HepG2 (cell line): ENCODE measurements at regions not wholly inside any gene's neighbourhood (a gene's known extent, or its start where the extent isn't known, plus 50 kb on each side); places are given as distances from the start of the nearest gene placed in this dataset.

Experiments used
- ATAC-seq: fragments of 200-7000 bp; cut with Tn5 transposase; 3 replicates; pipeline ENCODE4 v1.9.1; 2020; ENCODE audit warnings: mild to moderate bottlenecking, moderate library complexity
- BruUV-seq: library from RNA; stranded (reverse); fragments of 400-500 nt; replicated peaks from 2 replicates; lab custom pipeline; 2021; lab: Mats Ljungman, UMichigan
- CTCF ChIA-PET: fragments of 300-600 bp; formaldehyde crosslinking; extraction: SDS; loops from one replicate; lab custom pipeline; 2021; ENCODE audit warnings: low total read pairs, inconsistent platforms, low intra/inter-chr PET ratio; lab: Yijun Ruan, JAX
- POLR2A ChIA-PET: fragments of 350-600 bp; sonication (Branson Sonifier 250); formaldehyde crosslinking; loops from one replicate; lab custom pipeline; 2020; ENCODE audit warnings: antibody characterized with exemption, inconsistent platforms; lab: Yijun Ruan, JAX
- DNase-seq: peaks from one replicate; pipeline ENCODE4 v3.0.0-alpha.2; 2015; ENCODE audit warnings: low spot score
- FAIRE-seq: peaks from 3 replicates; lab custom pipeline; 2011; peaks lifted over from hg19 to GRCh38; lab: Jason Lieb, UNC
- H2AFZ ChIP-seq: one replicate; pipeline ENCODE4 v1.6.1; 2011; ENCODE audit warnings: low read length, inconsistent platforms
- H3K27ac ChIP-seq: fragments of 300-600 bp; 3 replicates; pipeline ENCODE4 v1.8.0; 2011; ENCODE audit warnings: mixed run types, mild to moderate bottlenecking, mixed read lengths, low read length, inconsistent platforms; ENCODE audit not compliant: insufficient read depth; ENCODE audit errors: extremely low read length
- H3K27me3 ChIP-seq, 2 experiments: fragments of 200-600 bp in 1 of 2; 2 replicates in 1 of 2; 3 replicates in 1 of 2; pipeline versions ENCODE4 v1.6.0 to v1.8.0; 2011; ENCODE audit warnings: low read length in 2 of 2, mild to moderate bottlenecking in 2 of 2, moderate library complexity in 2 of 2, inconsistent platforms in 1 of 2; ENCODE audit not compliant: insufficient read depth in 2 of 2, control insufficient read depth in 1 of 2
- H3K36me3 ChIP-seq, 2 experiments: fragments of 200-600 bp in 1 of 2; replicated peaks in 1 of 2; 2 replicates in 1 of 2; 3 replicates in 1 of 2; pipeline versions ENCODE4 v1.5.1 to v1.8.0; 2011; ENCODE audit warnings: low read length in 2 of 2, inconsistent platforms in 1 of 2; ENCODE audit not compliant: insufficient read depth in 2 of 2, control insufficient read depth in 1 of 2
- H3K4me1 ChIP-seq: 2 replicates; pipeline ENCODE4 v1.5.1; 2012; ENCODE audit warnings: low read length, inconsistent platforms; ENCODE audit not compliant: insufficient read depth
- H3K4me2 ChIP-seq: 2 replicates; pipeline ENCODE4 v1.6.0; 2011; ENCODE audit warnings: low read depth, low read length, inconsistent platforms
- H3K4me3 ChIP-seq, 3 experiments: fragments of 200-600 bp in 1 of 3; sonication (generic), shearing (Covaris generic) in 1 of 3; replicated peaks in 1 of 3; 2 replicates each; pipeline ENCODE4 v1.5.1; 2011 to 2016; ENCODE audit warnings: low read length in 3 of 3, inconsistent platforms in 2 of 3, low read depth in 2 of 3, mild to moderate bottlenecking in 2 of 3, control low read depth in 1 of 3, mixed read lengths in 1 of 3; ENCODE audit not compliant: insufficient read depth in 1 of 3
- H3K79me2 ChIP-seq: one replicate; pipeline ENCODE4 v1.6.1; 2011; ENCODE audit warnings: low read length, inconsistent platforms; ENCODE audit not compliant: insufficient read depth
- H3K9ac ChIP-seq: 2 replicates; pipeline ENCODE4 v1.6.0; 2011; ENCODE audit warnings: mild to moderate bottlenecking, low read depth, low read length, inconsistent platforms; ENCODE audit not compliant: insufficient read depth
- H3K9me3 ChIP-seq: 2 replicates; pipeline ENCODE4 v1.5.1; 2012; ENCODE audit warnings: mild to moderate bottlenecking, low read length
- H4K20me1 ChIP-seq: 2 replicates; pipeline ENCODE4 v1.6.0; 2011; ENCODE audit warnings: inconsistent platforms, mild to moderate bottlenecking, low read length, moderate library complexity; ENCODE audit not compliant: insufficient read depth
- AFF4 ChIP-seq: sonication (generic); formaldehyde crosslinking; IDR thresholded peaks from 2 replicates; pipeline ENCODE4 v1.4.0; 2020; ENCODE audit warnings: missing genetic modification reagents
- EHMT2 ChIP-seq: fragments of 200-600 bp; sonication (generic); IDR thresholded peaks from 2 replicates; pipeline ENCODE4 v1.7.0; 2017; ENCODE audit warnings: antibody characterized with exemption, low read depth, low read length, borderline replicate concordance
- HINFP ChIP-seq: sonication (generic); formaldehyde crosslinking; IDR thresholded peaks from 2 replicates; pipeline ENCODE4 v1.4.0; 2020; ENCODE audit warnings: low read depth, mild to moderate bottlenecking, missing genetic modification reagents
- KLF13 ChIP-seq: sonication (generic); formaldehyde crosslinking; IDR thresholded peaks from 2 replicates; pipeline ENCODE4 v1.4.0; 2020; ENCODE audit warnings: mild to moderate bottlenecking, missing genetic modification reagents
- MZF1 ChIP-seq: sonication (generic); formaldehyde crosslinking; IDR thresholded peaks from 2 replicates; pipeline ENCODE4 v1.8.1; 2023; ENCODE audit warnings: mild to moderate bottlenecking, missing genetic modification reagents, borderline replicate concordance
- ONECUT2 ChIP-seq: sonication (generic); formaldehyde crosslinking; IDR thresholded peaks from 2 replicates; pipeline ENCODE4 v1.4.0; 2020; ENCODE audit warnings: missing genetic modification reagents
- ZNF276 ChIP-seq: sonication (generic); formaldehyde crosslinking; IDR thresholded peaks from 2 replicates; pipeline ENCODE4 v1.4.0; 2020; ENCODE audit warnings: mild to moderate bottlenecking, low read depth, missing genetic modification reagents
- ZSCAN30 ChIP-seq: sonication (generic); formaldehyde crosslinking; IDR thresholded peaks from 2 replicates; pipeline ENCODE4 v1.5.0; 2020; ENCODE audit warnings: mild to moderate bottlenecking, missing genetic modification reagents
- WGBS: methylation state at CpG from one replicate; pipeline ENCODE4 v1.1.6; 2017; ENCODE audit warnings: low lambda C conversion rate; 5-methylcytosine and 5-hydroxymethylcytosine counted together
- in situ Hi-C: cut with HindIII; loops from 2 replicates; pipeline ENCODE4 v1.10.0; 2017; ENCODE audit warnings: low pct_unique_long_range_greater_than_20kb; ENCODE audit not compliant: extremely low pct_ligation_motif_present
- intact Hi-C: fragments of 100-400 bp; cut with micrococcal nuclease; formaldehyde crosslinking; loops from one replicate; pipeline ENCODE4 v1.10.0; 2022; ENCODE audit not compliant: unreplicated experiment

GRCh38 chr9:135353935-135354334, 125.6 kb upstream of the PPP1R26 start:
- Histone ChIP-seq H3K4me1 (no peaks in the 10 kb centered on the region), H3K36me3 (no peaks in the 10 kb centered on the region), H3K27me3 (peaks cover 10 to 90% of the 10 kb centered on the region in 2 experiments; a peak in 3 of 5 replicates), H3K27ac (no peak overlapping the region), H4K20me1 (no peaks in the 10 kb centered on the region), H3K4me3 (no peak overlapping the region), H3K9ac (no peak overlapping the region), H3K9me3 (no peaks in the 10 kb centered on the region), H2AFZ (no peak overlapping the region), H3K4me2 (no peak overlapping the region), H3K79me2 (no peaks in the 10 kb centered on the region)
- CTCF ChIA-PET: no interaction called here
- intact Hi-C loops: no loop called here
- ATAC-seq (no peak), DNase-seq (no peak), FAIRE-seq (no peak)
- no peak for TF ChIP-seq AFF4 (CRISPR knock-in tag)
- TF ChIP-seq HINFP (CRISPR knock-in tag): no peak
- TF ChIP-seq MZF1: no peak
- no peak for TF ChIP-seq EHMT2
- no peak for TF ChIP-seq ONECUT2 (CRISPR knock-in tag)
- no peak for TF ChIP-seq KLF13 (CRISPR knock-in tag)
- no peak for TF ChIP-seq ZSCAN30 (CRISPR knock-in tag)
- TF ChIP-seq ZNF276 (CRISPR knock-in tag): no peak
- POLR2A ChIA-PET: no interaction called here
- 14% methylated on average over 14 of the region's 14 CpGs for WGBS
- no TSS peak for BruUV-seq
- in situ Hi-C loops: no loop called here
